Lower lobe of right lung (tissue), 2 donors: ENCODE measurements at regions not wholly inside any gene's neighbourhood (a gene's known extent, or its start where the extent isn't known, plus 50 kb on each side); places are given as distances from the start of the nearest gene placed in this dataset.

ENCODE experiments used
- ATAC-seq, 2 donors: fragments of 200-7000 bp; cut with Tn5 transposase; one replicate each; pipeline ENCODE4 v1.9.1; 2020 to 2022; ENCODE audit warnings: mild to moderate bottlenecking in 2 of 2, moderate library complexity in 2 of 2
- DNase-seq: peaks from one replicate; pipeline ENCODE4 v3.0.0-alpha.2; 2020
- H3K27ac ChIP-seq: fragments of 200-600 bp; one replicate; pipeline ENCODE4 v1.8.0; 2022
- H3K27me3 ChIP-seq: fragments of 200-600 bp; one replicate; pipeline ENCODE4 v1.8.0; 2022; ENCODE audit warnings: low read depth
- H3K36me3 ChIP-seq: fragments of 200-600 bp; one replicate; pipeline ENCODE4 v1.8.0; 2022; ENCODE audit warnings: mild to moderate bottlenecking
- H3K4me1 ChIP-seq: fragments of 200-600 bp; one replicate; pipeline ENCODE4 v1.8.0; 2022
- H3K4me3 ChIP-seq: fragments of 200-600 bp; one replicate; pipeline ENCODE4 v1.8.0; 2022; ENCODE audit warnings: mild to moderate bottlenecking
- H3K9me3 ChIP-seq: fragments of 200-600 bp; one replicate; pipeline ENCODE4 v1.8.0; 2022
- intact Hi-C: fragments of 100-400 bp; cut with DNase I; formaldehyde crosslinking; loops from one replicate; pipeline ENCODE4 v1.11.0; 2022
- TF ChIP-seq, protein P1 (sequence below): fragments of 200-600 bp; IDR thresholded peaks from one replicate; pipeline ENCODE4 v1.8.0; 2022; ENCODE audit warnings: antibody characterized with exemption, mild to moderate bottlenecking
- donor health status: DM: no; HTN: yes; CAD: no; lungs with severe emphysema.

DNA sequence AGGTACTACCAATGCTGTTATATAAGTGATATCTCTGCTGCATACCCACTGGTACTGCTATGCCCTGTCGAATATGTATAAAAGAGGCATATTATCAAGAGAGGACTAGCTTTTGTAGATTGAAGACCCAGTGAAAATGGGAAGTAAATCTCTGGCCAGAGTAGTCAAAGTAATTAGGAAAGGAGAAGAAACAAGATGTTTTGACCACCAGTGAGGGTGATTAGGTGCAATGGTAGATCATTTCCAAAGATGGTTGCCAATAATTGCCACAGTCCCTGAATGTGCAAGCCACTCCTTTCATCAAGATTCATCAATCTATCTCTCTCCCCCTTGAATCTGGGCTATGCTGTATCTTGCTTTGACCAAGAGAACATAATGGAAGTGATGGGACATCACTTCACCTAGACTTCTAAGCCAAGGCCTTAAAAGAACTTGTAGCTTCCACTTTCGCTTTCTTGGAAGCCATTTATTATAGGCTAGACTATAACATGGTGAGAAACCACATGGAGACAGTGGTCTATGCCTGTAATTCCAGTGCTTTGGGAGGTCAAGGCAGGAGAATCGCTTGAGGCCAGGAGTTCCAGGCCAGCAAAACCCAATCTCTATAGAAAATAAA lies 52.6 kb upstream of the ST8SIA6 start:
- TF ChIP-seq, protein P1, sequence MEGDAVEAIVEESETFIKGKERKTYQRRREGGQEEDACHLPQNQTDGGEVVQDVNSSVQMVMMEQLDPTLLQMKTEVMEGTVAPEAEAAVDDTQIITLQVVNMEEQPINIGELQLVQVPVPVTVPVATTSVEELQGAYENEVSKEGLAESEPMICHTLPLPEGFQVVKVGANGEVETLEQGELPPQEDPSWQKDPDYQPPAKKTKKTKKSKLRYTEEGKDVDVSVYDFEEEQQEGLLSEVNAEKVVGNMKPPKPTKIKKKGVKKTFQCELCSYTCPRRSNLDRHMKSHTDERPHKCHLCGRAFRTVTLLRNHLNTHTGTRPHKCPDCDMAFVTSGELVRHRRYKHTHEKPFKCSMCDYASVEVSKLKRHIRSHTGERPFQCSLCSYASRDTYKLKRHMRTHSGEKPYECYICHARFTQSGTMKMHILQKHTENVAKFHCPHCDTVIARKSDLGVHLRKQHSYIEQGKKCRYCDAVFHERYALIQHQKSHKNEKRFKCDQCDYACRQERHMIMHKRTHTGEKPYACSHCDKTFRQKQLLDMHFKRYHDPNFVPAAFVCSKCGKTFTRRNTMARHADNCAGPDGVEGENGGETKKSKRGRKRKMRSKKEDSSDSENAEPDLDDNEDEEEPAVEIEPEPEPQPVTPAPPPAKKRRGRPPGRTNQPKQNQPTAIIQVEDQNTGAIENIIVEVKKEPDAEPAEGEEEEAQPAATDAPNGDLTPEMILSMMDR, result no peak
- DNase-seq, result no peak
- Histone ChIP-seq H3K27ac (no peak overlapping the region), H3K36me3 (no peaks in the 10 kb centered on the region), H3K9me3 (no peaks in the 10 kb centered on the region), H3K4me3 (no peak overlapping the region), H3K4me1 (peaks cover 8% of the 10 kb centered on the region), H3K27me3 (no peaks in the 10 kb centered on the region)
- no peak for ATAC-seq
- intact Hi-C loops, result no loop called here

DNA sequence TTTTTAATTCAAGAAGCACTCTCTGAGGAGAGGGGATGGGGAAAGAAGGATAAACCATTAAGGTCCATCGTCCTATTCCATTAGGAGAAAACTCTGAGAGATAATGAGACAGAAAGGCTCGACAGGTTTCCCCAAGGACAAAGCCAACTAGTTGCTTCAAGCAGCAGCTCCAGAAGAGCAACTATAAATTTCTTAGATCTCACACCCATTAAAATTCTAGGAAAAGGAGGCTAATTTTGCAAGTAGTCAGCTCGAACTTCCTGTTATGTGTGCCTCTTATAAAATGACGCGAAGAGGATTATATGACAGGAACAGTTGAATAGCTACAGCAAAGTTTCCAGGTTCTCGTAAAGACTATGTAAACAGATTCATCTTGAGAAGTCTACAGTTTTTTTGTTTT lies 52.0 kb upstream of the ST8SIA6 start:
- Histone ChIP-seq H3K36me3 (no peaks in the 10 kb centered on the region), H3K9me3 (no peaks in the 10 kb centered on the region), H3K27ac (no peak overlapping the region), H3K27me3 (no peaks in the 10 kb centered on the region), H3K4me1 (peaks cover 8% of the 10 kb centered on the region), H3K4me3 (no peak overlapping the region)
- ATAC-seq (no peak), DNase-seq (no peak)
- intact Hi-C loops, result no loop called here
- TF ChIP-seq, protein P1, result no peak

DNA sequence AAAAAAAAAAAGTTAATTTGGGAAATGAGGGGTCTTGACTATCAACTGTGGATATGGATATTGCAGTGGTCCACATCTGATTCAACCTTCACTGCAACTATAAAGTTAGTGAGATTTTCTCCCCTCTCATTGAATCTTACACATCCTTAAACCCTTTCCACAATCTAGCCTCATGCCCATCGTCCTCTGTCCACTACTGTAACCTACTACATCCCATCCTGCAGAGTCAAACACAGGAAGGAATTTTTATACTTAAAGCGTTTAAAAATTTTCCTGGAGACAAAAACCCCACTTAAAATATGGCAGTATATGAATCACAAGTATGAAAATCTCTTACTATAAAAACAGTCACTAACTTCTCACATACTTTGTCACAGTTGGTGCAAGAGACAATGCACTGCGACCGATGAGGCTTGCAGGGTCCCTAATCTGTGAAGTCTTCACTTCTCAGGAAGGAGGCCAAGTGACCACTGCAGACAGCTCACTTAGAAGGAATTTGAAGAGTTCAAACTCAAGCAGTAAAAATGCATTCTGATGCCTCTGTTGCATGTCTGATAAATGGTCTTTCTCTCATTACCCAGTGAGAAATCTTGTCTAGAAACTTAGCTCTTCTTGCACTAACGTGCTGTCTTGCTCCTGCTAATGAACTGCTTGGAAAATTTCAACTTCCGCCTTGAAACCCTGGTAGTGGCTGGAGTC lies 50.3 kb upstream of the ST8SIA6 start:
- H3K4me3 ChIP-seq, result no peak overlapping the region
- H3K27ac ChIP-seq, result no peak overlapping the region
- TF ChIP-seq, protein P1, result no peak
- no peaks in the 10 kb centered on the region for H3K36me3 ChIP-seq
- ATAC-seq (no peak), DNase-seq (no peak)
- intact Hi-C loops, result no loop called here
- no peaks in the 10 kb centered on the region for H3K9me3 ChIP-seq
- no peaks in the 10 kb centered on the region for H3K27me3 ChIP-seq
- H3K4me1 ChIP-seq, result peaks cover 8% of the 10 kb centered on the region
